Activated naive CD4-positive, alpha-beta T cell treated with anti-CD3 and anti-CD28 coated beads, Interleukin-2, amount 10 ng/mL, durations not matched to agents 7 days and 5 days (primary cell): ENCODE measurements at regions not wholly inside any gene's neighbourhood (a gene's known extent, or its start where the extent isn't known, plus 50 kb on each side); places are given as distances from the start of the nearest gene placed in this dataset.
"Not testable (repeated sequence)": the region's sequence is repeated elsewhere in the genome, so short reads cannot be mapped to it uniquely, and the experiment has no call there.

Experiments
- CTCF ChIA-PET: fragments of 350-600 bp; sonication (Branson Sonifier 250); formaldehyde crosslinking; loops from one replicate; lab custom pipeline; 2021; ENCODE audit warnings: antibody characterized with exemption; lab: Charles Lee
- DNase-seq: peaks from one replicate; pipeline ENCODE4 v3.0.0-alpha.2; 2020
- H3K27ac Mint-ChIP-seq: one replicate; pipeline ENCODE4 v1.8.0; 2021; ENCODE audit warnings: mild to moderate bottlenecking, moderate library complexity, mixed read lengths
- H3K27me3 Mint-ChIP-seq: one replicate; pipeline ENCODE4 v1.8.0; 2021; ENCODE audit warnings: mild to moderate bottlenecking, mixed read lengths
- H3K36me3 Mint-ChIP-seq: one replicate; pipeline ENCODE4 v1.8.0; 2021; ENCODE audit warnings: mixed read lengths
- H3K4me1 Mint-ChIP-seq: one replicate; pipeline ENCODE4 v1.8.0; 2021; ENCODE audit warnings: mixed read lengths
- H3K4me3 Mint-ChIP-seq: one replicate; pipeline ENCODE4 v1.8.0; 2021; ENCODE audit warnings: mild to moderate bottlenecking, moderate library complexity, mixed read lengths
- H3K9me3 Mint-ChIP-seq: one replicate; pipeline ENCODE4 v1.8.0; 2021; ENCODE audit warnings: mixed read lengths

- H3K4me3 Mint-ChIP-seq, DNase-seq, H3K27ac Mint-ChIP-seq, H3K36me3 Mint-ChIP-seq, CTCF ChIA-PET, H3K4me1 Mint-ChIP-seq, H3K9me3 Mint-ChIP-seq: not testable (repeated sequence)
- H3K27me3 Mint-ChIP-seq = peaks cover 20% of the 10 kb centered on the region
Measured at GRCh38 chr15:66998234-66998633, 67.2 kb upstream of the SMAD3 start.

- H3K4me3 Mint-ChIP-seq = no peak overlapping the region
- H3K27me3 Mint-ChIP-seq = peaks cover 20% of the 10 kb centered on the region
- H3K27ac Mint-ChIP-seq = no peak overlapping the region
- no peaks in the 10 kb centered on the region for H3K4me1 Mint-ChIP-seq
- CTCF ChIA-PET = no interaction called here
- H3K9me3 Mint-ChIP-seq = peaks cover 8% of the 10 kb centered on the region
- H3K36me3 Mint-ChIP-seq = no peaks in the 10 kb centered on the region
- DNase-seq = no peak
Measured at GRCh38 chr15:66999046-66999968, 66.1 kb upstream of the SMAD3 start.

- Mint-ChIP-seq H3K36me3 (no peaks in the 10 kb centered on the region), H3K9me3 (peaks cover 8% of the 10 kb centered on the region), H3K27me3 (peaks cover 24% of the 10 kb centered on the region), H3K4me3 (no peak overlapping the region), H3K27ac (no peak overlapping the region), H3K4me1 (no peaks in the 10 kb centered on the region)
- no peak for DNase-seq
- CTCF ChIA-PET = no interaction called here
Measured at GRCh38 chr15:67000896-67001295, 64.5 kb upstream of the SMAD3 start.

GRCh38 chr15:67002368-67002767 is 63.0 kb upstream of the SMAD3 start:
- Mint-ChIP-seq H3K27me3 (peaks cover 27% of the 10 kb centered on the region), H3K36me3 (no peaks in the 10 kb centered on the region), H3K4me1 (no peaks in the 10 kb centered on the region), H3K27ac (no peak overlapping the region), H3K4me3 (no peak overlapping the region), H3K9me3 (peaks cover 8% of the 10 kb centered on the region)
- CTCF ChIA-PET = no interaction called here
- no peak for DNase-seq

- Mint-ChIP-seq H3K27me3 (peaks cover 32% of the 10 kb centered on the region), H3K27ac (no peak overlapping the region), H3K36me3 (no peaks in the 10 kb centered on the region), H3K9me3 (peaks cover 5% of the 10 kb centered on the region), H3K4me1 (no peaks in the 10 kb centered on the region), H3K4me3 (no peak overlapping the region)
- CTCF ChIA-PET = interaction anchor here (1.2 kb wide), 1 partner anchor 46 kb away, joined by 4 read pairs; no protein-coding TSS in a partner anchor
- DNase-seq = no peak
Measured at GRCh38 chr15:67003586-67003985, 61.8 kb upstream of the SMAD3 start.

GRCh38 chr15:67004142-67004541 is 61.3 kb upstream of the SMAD3 start:
- Mint-ChIP-seq H3K27me3 (peaks cover 31% of the 10 kb centered on the region), H3K4me3 (no peak overlapping the region)

GRCh38 chr15:67005294-67005996 is 60.0 kb upstream of the SMAD3 start:
- DNase-seq = no peak
- Mint-ChIP-seq H3K9me3 (no peaks in the 10 kb centered on the region), H3K27me3 (peaks cover 20% of the 10 kb centered on the region), H3K27ac (no peak overlapping the region), H3K36me3 (no peaks in the 10 kb centered on the region), H3K4me1 (peaks cover 6% of the 10 kb centered on the region), H3K4me3 (no peak overlapping the region)
- CTCF ChIA-PET = no interaction called here

More at GRCh38 chr15:67004142-67004541, 61.3 kb upstream of the SMAD3 start:
- Mint-ChIP-seq H3K27ac (no peak overlapping the region), H3K4me1 (no peaks in the 10 kb centered on the region), H3K9me3 (peaks cover 2% of the 10 kb centered on the region), H3K36me3 (no peaks in the 10 kb centered on the region)
- no peak for DNase-seq
- CTCF ChIA-PET = interaction anchor here (1.2 kb wide), 1 partner anchor 47 kb away, joined by 4 read pairs; no protein-coding TSS in a partner anchor

GRCh38 chr15:67006083-67007065 is 59.0 kb upstream of the SMAD3 start:
- peaks cover 6% of the 10 kb centered on the region for H3K4me1 Mint-ChIP-seq
- H3K4me3 Mint-ChIP-seq = no peak overlapping the region
- no peaks in the 10 kb centered on the region for H3K36me3 Mint-ChIP-seq
- H3K9me3 Mint-ChIP-seq = no peaks in the 10 kb centered on the region
- H3K27ac Mint-ChIP-seq = no peak overlapping the region
- CTCF ChIA-PET = no interaction called here
- H3K27me3 Mint-ChIP-seq = peaks cover 12% of the 10 kb centered on the region
- DNase-seq = no peak

- Mint-ChIP-seq H3K36me3 (no peaks in the 10 kb centered on the region), H3K27ac (no peak overlapping the region), H3K4me1 (peaks cover 6% of the 10 kb centered on the region), H3K4me3 (no peak overlapping the region), H3K9me3 (no peaks in the 10 kb centered on the region), H3K27me3 (peaks cover 16% of the 10 kb centered on the region)
- CTCF ChIA-PET = no interaction called here
- DNase-seq = no peak
Measured at GRCh38 chr15:67009576-67010569, 55.5 kb upstream of the SMAD3 start.

- H3K27me3 Mint-ChIP-seq = peaks cover 16% of the 10 kb centered on the region
Measured at GRCh38 chr15:67010898-67011616, 54.3 kb upstream of the SMAD3 start.

GRCh38 chr15:67011617-67012005 is 53.8 kb upstream of the SMAD3 start:
- Mint-ChIP-seq H3K27me3 (peaks cover 18% of the 10 kb centered on the region), H3K4me3 (no peak overlapping the region), H3K4me1 (peaks cover 6% of the 10 kb centered on the region), H3K27ac (no peak overlapping the region), H3K36me3 (no peaks in the 10 kb centered on the region), H3K9me3 (no peaks in the 10 kb centered on the region)
- CTCF ChIA-PET = no interaction called here
- no peak for DNase-seq

More at GRCh38 chr15:67010898-67011616, 54.3 kb upstream of the SMAD3 start:
- DNase-seq = no peak
- Mint-ChIP-seq H3K36me3 (no peaks in the 10 kb centered on the region), H3K9me3 (no peaks in the 10 kb centered on the region), H3K4me1 (peaks cover 6% of the 10 kb centered on the region), H3K4me3 (no peak overlapping the region), H3K27ac (no peak overlapping the region)
- CTCF ChIA-PET = no interaction called here

GRCh38 chr15:67013696-67014095 is 51.7 kb upstream of the SMAD3 start:
- Mint-ChIP-seq H3K36me3 (no peaks in the 10 kb centered on the region), H3K4me3 (no peak overlapping the region), H3K27me3 (peaks cover 22% of the 10 kb centered on the region), H3K27ac (peak overlapping the region; percentile 65), H3K4me1 (peaks cover 18% of the 10 kb centered on the region), H3K9me3 (no peaks in the 10 kb centered on the region)
- CTCF ChIA-PET = no interaction called here
- DNase-seq = no peak
